ENCODE measurements at regions not wholly inside any gene's neighbourhood (a gene's known extent, or its start where the extent isn't known, plus 50 kb on each side); places are given as distances from the start of the nearest gene placed in this dataset.
A peak's percentile ranks its signal among the peaks of the same experiment; 100 is the strongest.
"Not testable (repeated sequence)": the region's sequence is repeated elsewhere in the genome, so short reads cannot be mapped to it uniquely, and the experiment has no call there.

DNA sequence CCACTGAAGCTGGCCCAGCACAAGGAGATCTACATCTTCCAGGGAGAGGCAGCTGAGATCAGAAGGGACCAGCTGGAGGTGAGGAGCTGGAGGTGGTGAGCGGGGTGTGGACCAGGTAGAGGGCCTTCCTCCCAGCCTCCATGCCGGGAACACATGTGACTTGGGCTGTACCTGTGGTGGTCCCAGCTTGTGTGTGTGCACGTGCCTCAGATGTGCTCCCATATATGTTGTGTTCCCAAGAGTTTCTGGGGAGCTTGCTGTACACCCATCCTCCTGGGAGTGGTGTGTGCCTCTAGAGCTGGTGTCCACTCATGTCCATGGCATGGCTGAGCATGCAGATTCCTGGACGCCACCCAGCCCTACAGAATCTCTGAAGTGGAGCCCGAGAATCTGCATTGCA lies 183.7 kb upstream of the AKAP13 start:
- not testable (repeated sequence) for H3K4me3 ChIP-seq (ENCODE audit: low read depth, low read length); DNase-seq (ENCODE audit: low read depth)

DNA sequence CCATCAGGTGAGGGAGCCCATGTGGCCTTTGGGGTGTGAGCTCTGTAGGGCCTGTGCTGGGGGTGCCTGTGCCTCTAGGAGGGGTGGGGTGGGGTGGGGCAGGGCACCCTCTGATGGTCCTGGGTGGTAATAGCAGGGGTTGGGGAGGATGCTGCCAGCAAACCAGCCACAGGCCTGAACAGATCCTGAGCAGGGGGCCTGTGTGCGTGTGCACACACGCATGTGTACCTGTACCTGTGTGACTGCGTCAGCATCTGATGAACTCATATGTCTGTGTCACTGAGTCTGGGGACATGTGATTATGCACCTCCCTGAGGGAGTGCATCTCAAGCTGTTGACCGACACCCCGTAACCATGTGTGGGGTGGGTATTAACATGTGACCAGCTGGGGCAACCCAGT lies 182.8 kb upstream of the AKAP13 start:
- not testable (repeated sequence) for DNase-seq (ENCODE audit: low read depth); H3K4me3 ChIP-seq (ENCODE audit: low read depth, low read length)

DNA sequence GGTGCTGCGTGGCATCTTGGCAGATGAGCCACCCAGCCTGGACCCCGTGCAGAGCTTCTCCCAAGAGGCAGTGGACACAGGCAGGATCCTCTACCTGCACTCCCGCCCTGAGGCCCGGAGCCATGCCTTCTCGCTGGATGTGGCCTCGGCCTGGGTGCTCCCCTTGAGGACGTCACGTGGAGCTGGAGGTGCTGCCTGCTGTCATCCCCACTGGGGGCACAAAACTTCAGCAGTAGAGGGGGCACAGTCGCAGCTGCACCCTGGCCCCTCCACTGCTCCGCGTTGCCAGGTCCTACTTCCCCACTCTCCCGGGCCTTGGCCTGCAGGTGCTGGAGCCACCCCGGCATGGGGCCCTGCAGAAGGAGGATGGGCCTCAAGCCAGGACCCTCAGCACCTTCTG lies 182.0 kb upstream of the AKAP13 start:
- H3K4me3 ChIP-seq (ENCODE audit: low read depth, low read length); DNase-seq (ENCODE audit: low read depth): not testable (repeated sequence)

DNA sequence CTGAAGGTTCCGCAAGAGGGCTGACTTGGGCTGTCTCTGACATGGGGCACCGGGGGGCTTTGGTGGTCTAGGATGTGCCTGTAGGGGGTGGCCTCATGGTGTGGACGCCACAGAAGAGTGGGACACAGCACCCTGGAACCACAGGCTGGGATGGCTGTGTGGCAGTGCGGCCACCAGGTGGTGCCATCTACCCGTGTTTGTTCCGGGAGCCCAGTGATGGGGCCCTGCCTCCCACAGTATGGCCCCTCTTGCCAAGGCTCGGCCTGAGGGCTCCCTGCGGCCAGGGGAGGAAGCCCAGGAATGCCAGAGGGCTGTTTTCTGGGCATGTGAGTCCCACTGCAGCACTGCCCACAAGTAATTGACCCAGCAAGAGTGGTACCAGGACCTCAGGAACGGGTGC lies 180.2 kb upstream of the AKAP13 start:
- not testable (repeated sequence) for DNase-seq (ENCODE audit: low read depth); H3K4me3 ChIP-seq (ENCODE audit: low read depth, low read length)

DNA sequence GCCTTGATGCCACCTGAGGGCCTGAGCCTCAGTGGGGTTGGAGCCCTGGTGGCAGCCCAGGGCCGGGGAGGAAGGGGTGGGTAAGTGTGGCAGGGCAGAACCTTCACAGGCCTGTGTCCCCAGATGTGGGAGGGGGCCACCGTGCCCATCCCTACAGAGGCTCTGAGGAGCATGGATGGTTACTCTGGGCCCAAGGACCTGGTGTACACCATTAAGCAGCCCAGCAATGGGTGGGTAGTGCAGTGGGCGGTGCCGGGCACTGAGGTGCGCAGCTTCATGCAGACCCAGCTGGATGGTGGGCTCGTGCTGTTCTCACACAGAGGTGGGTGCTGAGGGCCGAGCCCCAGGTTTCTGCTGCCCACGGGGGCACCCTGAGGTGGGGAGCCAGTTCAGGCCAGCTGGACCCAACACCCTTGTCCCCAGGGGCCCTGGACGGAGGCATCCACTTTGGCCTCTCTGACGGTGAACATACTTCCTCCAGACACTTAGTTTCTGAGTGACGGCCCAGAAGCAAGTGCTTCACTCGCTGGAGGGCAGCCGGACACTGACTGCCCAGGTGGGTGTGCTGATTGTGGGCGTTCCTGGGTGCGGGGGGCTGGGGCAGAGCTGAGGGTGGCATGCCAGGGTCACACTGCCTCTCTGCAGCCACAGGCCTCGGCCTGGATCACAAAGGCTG lies 179.1 kb upstream of the AKAP13 start:
- not testable (repeated sequence) for DNase-seq (ENCODE audit: low read depth); H3K4me3 ChIP-seq (ENCODE audit: low read depth, low read length)

DNA sequence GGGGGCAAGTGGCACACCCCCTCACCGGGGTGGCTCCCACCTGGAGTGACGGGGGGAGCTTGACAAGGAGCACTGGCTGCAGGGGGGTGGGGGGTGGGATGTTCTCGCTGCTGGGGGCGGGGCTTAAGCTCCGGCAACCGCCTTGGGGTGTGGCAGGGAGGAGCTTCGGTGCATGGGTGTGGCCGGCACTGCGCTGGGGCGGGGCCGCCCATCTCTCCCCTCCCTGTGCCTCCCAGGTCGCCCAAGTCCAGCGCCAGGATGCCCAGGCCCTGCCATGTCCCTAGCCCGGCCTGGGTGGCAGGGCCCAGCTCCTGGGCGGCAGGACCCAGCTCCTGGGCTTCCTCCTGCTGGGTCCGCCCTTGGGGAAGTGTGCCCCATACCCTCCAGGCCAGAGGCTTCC lies 175.9 kb upstream of the AKAP13 start:
- H3K4me3 ChIP-seq (ENCODE audit: low read depth, low read length); DNase-seq (ENCODE audit: low read depth): not testable (repeated sequence)

DNA sequence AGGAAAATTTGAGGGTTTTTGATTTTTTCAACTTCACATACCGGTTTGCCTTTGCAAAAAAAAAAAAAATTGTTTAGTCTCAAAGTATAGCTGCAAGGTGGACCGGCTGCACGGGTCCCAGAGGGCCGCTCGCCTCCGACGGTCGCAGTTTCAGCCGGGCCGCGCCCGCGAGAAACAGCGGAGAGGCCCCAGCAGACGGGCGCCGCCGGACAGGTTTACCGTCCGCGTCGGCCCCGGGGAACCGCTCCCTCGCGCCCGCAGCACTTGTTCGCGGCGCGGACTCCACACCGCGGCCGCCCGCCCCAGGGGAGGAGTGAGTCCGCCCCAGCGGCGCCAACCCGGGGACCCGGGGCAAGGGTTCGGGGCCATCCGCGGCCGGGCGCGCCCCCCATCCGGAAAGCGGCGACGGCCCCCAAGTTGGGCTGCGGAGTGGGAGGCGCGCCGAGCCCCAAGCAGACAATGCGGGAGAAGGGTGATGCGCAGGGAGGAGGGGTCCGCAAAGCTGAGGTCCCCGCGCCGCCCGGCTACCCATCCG lies 146.5 kb upstream of the AKAP13 start:
- H3K4me3 ChIP-seq (ENCODE audit: low read depth, low read length); DNase-seq (ENCODE audit: low read depth): not testable (repeated sequence)

DNA sequence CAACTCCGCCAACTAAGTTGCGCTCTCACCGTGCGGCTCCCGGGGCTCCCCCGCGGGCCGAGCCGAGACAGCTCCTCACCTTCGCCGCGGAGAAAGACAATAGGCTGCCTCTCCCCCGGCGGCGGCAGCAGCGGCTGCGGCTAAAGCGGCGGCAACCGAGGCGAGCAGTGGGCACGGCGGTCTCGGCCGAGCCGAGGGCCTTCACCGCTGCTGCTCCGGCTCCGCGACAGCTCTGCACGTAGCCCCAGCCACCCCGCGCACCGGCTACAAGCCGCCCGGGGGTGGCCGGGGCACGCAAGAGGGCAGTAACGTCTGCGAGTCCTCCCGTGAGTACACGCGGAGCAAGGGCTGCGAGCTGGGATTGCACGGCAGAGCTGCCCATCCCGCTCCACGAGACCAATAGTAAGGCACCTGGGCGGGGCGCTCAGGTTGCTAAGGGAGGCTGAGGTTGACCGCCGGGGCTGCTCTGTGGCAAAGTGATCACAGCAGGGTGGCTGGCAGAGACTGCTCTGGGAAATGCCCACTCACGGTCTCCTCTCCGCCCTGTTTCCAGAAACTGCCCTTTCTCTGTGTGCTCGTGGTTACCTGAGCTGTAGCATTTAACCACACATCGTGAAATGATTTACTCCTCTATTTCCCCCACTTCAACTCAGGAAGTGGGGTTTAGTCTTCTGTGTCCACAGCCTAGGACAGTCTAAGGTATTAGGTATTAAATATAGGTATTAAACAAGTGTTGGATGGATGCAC lies 145.8 kb upstream of the AKAP13 start:
- H3K4me3 ChIP-seq (ENCODE audit: low read depth, low read length); DNase-seq (ENCODE audit: low read depth): not testable (repeated sequence)

DNA sequence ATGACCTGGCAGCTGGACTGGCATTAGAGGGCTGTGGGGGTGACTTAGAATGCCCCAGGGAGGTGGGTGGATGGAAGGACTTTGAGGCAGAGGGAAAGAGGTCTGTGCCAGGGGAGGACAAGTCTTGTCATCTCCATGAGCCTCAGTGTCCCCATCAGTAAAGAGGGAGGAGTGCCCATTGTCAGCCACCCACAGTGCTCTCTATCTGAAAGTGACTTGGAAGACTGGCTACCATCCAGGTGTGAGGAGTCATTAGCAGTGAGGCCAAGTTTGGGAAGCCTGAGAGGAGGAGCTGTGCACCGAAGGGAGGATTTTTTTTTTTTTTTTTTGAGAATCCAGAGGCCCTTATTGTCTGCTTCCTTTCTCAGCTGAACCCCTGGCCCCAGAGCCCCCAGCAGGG lies 136.3 kb upstream of the AKAP13 start:
- H3K4me3 ChIP-seq (ENCODE audit: low read depth, low read length); DNase-seq (ENCODE audit: low read depth): not testable (repeated sequence)

DNA sequence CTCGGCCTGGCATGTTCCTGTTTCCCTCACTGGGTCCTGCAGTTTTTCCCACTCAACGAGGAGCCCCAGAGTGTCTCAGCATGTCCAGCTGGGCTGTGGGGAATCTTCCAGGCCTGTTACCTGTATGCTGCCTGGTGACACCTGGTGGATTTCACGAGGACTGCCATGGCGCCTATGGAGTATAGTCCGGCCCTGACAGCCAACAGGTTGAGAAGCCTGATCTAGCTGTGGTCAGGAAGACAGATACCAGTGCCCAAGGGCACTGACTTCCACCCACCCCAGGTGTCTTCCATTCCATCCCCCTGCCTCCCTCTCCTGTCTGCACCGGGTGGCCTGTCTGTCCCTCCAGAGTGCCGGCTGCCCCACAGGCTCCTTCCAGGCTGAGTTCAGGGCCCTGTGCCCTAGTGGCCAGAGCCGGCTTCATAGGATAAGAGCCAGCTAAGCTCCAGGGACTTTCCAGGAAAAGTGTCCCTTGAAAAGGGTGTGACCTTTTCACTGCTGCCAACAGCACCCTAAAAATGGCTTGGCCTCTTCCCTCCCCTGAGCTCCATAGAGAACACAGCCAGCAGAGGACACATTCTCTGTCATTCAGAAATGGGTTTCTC lies 129.4 kb upstream of the AKAP13 start:
- DNase-seq (ENCODE audit: low read depth) = peak; percentile 46
- TF ChIP-seq, protein P1, sequence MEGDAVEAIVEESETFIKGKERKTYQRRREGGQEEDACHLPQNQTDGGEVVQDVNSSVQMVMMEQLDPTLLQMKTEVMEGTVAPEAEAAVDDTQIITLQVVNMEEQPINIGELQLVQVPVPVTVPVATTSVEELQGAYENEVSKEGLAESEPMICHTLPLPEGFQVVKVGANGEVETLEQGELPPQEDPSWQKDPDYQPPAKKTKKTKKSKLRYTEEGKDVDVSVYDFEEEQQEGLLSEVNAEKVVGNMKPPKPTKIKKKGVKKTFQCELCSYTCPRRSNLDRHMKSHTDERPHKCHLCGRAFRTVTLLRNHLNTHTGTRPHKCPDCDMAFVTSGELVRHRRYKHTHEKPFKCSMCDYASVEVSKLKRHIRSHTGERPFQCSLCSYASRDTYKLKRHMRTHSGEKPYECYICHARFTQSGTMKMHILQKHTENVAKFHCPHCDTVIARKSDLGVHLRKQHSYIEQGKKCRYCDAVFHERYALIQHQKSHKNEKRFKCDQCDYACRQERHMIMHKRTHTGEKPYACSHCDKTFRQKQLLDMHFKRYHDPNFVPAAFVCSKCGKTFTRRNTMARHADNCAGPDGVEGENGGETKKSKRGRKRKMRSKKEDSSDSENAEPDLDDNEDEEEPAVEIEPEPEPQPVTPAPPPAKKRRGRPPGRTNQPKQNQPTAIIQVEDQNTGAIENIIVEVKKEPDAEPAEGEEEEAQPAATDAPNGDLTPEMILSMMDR (IDR thresholded peaks at IDR 0.05; ENCODE audit: insufficient read depth, low read depth, low read length, missing control alignments) = peak; percentile 6
- H3K4me3 ChIP-seq (ENCODE audit: low read depth, low read length) = not testable (repeated sequence)

DNA sequence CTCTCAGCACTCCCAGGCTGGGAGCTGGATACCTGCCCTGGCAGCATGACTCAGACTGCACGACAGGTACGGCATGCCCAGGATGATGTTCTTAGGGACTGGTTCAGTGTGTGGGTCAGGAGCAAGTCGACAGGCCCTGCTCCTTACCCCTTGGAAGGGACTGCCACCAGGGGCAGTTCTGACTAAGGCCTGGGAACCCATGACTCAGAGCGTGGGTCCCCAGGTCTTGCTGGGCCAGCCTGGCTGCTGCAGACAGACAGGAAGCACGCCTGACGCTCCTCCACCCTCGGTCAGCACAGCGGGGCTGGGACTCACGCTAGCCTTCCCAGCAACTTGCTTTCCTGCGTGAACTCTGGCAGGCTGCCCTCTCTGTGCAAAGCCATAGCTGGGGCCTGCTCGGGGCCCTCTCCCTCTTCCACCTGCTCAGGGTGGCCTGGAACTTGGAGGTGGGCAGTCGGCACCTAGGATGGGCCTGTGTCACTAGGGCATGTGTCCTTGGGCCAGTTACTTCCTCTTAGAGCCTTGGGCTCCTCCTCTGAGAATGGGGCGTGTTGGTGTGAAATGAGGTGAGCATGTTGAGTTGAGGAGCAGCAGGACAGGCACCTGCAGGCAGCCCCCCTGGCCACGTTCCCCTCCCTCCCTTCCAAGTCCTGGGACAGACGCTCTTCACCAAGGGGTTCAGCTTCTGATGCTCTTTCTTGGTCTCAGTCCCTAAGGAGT lies 127.0 kb upstream of the AKAP13 start:
- not testable (repeated sequence) for H3K4me3 ChIP-seq (ENCODE audit: low read depth, low read length)
- DNase-seq (ENCODE audit: low read depth) = peak; percentile 13

DNA sequence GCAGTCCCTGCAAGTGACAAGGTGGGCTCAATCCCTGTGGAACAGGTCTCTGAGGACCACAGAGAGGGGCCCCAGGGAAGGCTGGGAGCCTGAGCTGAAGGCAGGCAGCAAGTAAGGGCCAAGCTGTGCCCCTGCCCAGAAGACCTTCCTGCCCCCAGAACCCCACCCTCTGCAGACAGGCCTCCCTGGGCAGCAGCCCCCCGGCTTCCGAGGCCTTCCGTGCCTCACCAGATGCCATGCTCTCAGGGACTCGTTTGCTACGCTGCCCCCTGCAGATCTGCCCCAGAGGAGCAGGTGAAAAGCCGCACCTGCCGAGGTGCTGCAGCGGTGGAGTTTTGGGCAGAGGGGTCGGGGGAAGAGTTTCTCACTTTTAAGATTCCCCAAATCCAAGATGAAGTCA lies 125.4 kb upstream of the AKAP13 start:
- DNase-seq (ENCODE audit: low read depth); H3K4me3 ChIP-seq (ENCODE audit: low read depth, low read length): not testable (repeated sequence)

DNA sequence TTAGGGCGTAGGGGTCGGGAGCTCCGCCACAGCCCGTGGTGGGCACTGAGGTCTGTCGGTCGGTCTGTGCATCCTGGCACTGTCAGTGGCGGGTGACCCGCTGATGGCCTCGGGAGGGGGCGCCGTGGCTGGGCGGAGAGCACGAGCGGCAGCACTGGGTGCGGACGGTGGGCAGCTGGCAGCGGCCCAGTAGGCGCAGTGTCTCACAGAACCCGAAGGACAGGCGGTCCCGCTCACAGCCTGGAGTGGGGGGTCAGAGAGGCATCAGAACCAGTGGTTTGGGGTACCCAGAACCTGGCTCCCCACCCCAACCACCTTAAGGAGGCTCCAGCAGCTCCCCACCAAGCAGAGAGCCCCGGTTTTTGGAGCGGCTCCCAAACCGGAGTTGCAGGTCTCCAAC lies 124.9 kb upstream of the AKAP13 start:
- not testable (repeated sequence) for DNase-seq (ENCODE audit: low read depth); H3K4me3 ChIP-seq (ENCODE audit: low read depth, low read length)

DNA sequence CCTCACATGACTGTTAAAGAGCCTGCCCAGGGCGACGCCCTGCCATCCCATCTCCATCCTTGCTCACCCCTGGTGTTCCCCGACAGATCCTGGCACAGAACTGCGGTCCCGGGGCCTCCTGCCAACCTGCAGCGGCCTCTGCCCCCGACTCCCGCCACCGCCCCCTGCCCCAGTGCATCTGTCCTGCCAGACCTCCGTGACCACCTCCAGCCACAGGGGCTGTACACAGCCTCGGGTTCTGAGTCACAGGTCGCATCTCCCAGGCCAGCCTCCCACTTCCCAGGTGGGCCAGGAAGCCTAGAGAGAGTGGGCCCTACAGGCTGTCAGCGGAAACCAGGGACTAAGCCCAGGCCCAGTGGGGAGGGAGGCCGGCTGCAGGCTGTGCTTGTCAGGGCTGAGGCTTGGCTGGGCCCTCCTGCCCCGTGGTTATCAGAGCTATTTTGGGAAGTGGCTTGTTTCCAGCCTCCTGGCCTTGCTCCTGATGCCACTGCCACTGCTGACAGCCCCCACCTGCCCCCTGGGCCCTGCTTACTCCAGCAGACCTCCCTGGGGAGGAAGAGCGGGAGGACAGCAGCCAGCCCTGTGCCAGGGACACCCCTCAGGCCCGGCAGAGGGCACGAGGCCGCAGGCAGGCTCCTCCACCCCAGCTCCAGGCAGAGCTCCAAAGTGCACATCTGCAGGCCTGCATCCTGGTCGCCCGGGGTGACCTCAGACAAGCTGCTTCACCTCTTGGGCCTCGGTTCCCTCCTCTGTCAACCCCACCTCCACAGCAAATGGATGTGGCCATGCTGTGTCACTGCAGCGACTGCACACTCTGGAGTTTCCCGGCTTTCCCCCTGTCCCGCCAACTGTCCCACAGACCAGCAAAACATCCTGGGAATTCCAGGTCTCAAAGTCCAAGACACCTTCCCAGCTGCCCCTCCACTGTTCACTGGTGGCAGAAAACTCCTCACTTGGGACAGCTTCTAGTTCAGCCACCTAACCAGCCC lies 124.1 kb upstream of the AKAP13 start:
- not testable (repeated sequence) for H3K4me3 ChIP-seq (ENCODE audit: low read depth, low read length); DNase-seq (ENCODE audit: low read depth)

DNA sequence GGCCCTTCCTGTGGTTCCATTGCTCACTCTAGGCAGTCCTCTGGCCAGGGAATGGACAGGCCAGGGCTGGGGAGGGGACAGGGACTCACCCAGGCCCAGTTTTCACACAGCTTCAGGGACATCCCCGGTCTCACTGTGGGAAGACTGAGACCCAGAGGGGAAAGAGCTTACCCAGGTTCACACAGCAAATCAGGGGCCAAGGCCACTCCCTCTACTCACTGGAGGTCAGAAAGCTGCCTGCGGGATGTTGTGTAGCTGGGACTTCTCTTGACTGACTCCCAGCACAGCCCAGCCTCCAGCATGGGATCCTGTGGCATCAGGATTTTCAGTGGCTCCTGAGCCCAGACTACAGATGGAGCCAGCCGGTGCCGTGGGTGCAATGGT lies 122.3 kb upstream of the AKAP13 start:
- not testable (repeated sequence) for H3K4me3 ChIP-seq (ENCODE audit: low read depth, low read length)
- peak; percentile 19 for DNase-seq (ENCODE audit: low read depth)

DNA sequence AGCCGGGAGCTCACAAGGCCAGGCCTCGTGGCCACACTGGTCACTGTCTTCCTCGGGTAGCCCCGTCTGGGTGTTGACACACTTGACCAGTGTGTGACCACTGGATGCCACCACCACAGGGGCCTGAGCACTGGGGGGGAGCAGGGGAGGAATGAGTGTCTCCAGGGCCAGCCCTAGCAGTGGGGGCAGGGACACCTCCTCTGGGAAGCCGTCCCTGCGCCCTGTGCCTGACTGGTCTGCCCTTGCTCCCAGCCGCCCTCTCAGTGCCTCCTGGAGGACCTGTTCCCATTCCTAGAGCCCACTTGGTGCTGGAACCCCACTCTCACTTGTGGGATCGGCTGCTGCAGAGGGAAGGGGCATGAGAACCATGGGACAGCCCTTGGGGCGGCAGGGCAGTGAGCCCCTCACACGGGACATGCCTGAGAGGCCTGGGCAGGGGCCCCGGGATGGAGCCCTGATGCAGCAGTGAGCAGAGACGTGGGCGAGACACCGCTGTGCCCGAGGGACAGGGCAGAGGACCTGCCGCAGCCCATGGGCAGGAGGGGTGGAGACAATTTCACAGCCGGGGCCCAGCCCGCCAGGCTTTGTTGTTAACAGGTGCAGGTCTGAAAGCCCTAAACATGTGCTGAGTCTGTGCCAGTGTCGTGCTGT lies 121.7 kb upstream of the AKAP13 start:
- not testable (repeated sequence) for H3K4me3 ChIP-seq (ENCODE audit: low read depth, low read length); DNase-seq (ENCODE audit: low read depth)

All from GM12865 (cell line).